ENCODE measurements at regions not wholly inside any gene's neighbourhood (a gene's known extent, or its start where the extent isn't known, plus 50 kb on each side); places are given as distances from the start of the nearest gene placed in this dataset.

DNA sequence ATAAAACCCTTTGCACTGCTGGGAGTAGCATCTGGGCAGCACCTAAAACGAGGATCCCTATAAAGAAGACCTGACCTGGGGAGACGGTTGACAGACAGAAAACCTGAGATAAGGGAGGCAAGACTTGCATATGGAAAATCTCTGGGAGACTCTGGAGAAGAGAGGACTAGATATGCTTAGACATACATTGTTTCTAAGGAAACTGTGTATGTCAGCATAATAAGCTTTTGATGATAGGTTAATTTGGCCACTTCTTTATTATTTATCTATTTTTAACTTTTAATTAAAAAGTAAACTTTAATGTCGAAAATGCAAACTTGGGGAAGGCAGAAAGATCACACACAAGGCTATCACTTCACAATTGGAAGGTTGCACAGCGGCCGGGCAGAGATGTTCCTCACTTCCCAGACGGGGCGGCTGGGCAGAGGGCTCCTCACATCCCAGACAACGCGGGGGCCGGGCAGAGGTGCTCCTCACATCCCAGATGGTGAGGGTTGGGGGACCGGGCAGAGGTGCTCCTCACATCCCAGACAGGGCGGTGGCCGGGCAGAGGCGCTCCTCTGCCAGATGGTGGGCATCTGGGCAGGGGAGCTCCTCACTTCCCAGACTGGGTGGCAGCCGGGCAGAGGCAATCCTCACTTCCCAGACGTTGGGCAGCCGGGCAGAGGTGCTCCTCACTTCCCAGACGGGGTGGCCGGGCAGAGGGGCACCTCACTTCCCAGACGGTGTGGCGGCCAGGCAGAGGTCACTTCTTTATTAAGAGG lies 64.3 kb upstream of the HS3ST3A1 start:
- TF ChIP-seq, protein P1, sequence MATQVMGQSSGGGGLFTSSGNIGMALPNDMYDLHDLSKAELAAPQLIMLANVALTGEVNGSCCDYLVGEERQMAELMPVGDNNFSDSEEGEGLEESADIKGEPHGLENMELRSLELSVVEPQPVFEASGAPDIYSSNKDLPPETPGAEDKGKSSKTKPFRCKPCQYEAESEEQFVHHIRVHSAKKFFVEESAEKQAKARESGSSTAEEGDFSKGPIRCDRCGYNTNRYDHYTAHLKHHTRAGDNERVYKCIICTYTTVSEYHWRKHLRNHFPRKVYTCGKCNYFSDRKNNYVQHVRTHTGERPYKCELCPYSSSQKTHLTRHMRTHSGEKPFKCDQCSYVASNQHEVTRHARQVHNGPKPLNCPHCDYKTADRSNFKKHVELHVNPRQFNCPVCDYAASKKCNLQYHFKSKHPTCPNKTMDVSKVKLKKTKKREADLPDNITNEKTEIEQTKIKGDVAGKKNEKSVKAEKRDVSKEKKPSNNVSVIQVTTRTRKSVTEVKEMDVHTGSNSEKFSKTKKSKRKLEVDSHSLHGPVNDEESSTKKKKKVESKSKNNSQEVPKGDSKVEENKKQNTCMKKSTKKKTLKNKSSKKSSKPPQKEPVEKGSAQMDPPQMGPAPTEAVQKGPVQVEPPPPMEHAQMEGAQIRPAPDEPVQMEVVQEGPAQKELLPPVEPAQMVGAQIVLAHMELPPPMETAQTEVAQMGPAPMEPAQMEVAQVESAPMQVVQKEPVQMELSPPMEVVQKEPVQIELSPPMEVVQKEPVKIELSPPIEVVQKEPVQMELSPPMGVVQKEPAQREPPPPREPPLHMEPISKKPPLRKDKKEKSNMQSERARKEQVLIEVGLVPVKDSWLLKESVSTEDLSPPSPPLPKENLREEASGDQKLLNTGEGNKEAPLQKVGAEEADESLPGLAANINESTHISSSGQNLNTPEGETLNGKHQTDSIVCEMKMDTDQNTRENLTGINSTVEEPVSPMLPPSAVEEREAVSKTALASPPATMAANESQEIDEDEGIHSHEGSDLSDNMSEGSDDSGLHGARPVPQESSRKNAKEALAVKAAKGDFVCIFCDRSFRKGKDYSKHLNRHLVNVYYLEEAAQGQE (IDR thresholded peaks at IDR 0.05; ENCODE audit: low read depth): no peak
- TF ChIP-seq, protein P2, sequence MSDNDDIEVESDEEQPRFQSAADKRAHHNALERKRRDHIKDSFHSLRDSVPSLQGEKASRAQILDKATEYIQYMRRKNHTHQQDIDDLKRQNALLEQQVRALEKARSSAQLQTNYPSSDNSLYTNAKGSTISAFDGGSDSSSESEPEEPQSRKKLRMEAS (IDR thresholded peaks at IDR 0.05): no peak
- TF ChIP-seq TEAD4 (IDR thresholded peaks at IDR 0.05): no peak
- TF ChIP-seq TCF12 (IDR thresholded peaks at IDR 0.05; ENCODE audit: low read depth): no peak
- TF ChIP-seq, protein P3, sequence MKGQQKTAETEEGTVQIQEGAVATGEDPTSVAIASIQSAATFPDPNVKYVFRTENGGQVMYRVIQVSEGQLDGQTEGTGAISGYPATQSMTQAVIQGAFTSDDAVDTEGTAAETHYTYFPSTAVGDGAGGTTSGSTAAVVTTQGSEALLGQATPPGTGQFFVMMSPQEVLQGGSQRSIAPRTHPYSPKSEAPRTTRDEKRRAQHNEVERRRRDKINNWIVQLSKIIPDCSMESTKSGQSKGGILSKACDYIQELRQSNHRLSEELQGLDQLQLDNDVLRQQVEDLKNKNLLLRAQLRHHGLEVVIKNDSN (IDR thresholded peaks at IDR 0.05): no peak
- TF ChIP-seq FOXM1 (IDR thresholded peaks at IDR 0.05; ENCODE audit: borderline replicate concordance, low read depth): no peak

DNA sequence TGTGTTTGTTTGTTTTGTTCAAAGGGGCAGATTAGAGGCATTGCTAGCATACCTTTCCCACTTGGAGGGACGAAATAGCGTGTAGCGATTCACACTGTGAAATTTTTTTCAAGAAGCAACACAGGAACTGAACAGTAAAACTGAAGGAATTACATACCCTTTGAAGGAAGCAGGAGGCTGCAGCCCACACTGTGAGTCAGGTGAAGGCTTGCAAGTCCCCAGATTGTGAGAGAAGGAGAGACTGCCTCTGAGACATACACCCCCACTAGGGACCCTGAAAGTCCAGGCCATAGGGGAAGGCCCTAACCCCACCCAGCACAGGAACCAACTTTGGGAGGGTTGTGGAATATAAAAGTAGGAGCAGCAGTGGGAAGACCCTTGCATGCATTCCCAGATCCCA lies 69.6 kb upstream of the HS3ST3A1 start:
- TF ChIP-seq TCF12 (IDR thresholded peaks at IDR 0.05; ENCODE audit: low read depth) (no peak), YY1 (IDR thresholded peaks at IDR 0.05; ENCODE audit: low read depth) (no peak), CEBPB (IDR thresholded peaks at IDR 0.05) (no peak)
- TF ChIP-seq, protein P1 (IDR thresholded peaks at IDR 0.05; ENCODE audit: low read depth): no peak

DNA sequence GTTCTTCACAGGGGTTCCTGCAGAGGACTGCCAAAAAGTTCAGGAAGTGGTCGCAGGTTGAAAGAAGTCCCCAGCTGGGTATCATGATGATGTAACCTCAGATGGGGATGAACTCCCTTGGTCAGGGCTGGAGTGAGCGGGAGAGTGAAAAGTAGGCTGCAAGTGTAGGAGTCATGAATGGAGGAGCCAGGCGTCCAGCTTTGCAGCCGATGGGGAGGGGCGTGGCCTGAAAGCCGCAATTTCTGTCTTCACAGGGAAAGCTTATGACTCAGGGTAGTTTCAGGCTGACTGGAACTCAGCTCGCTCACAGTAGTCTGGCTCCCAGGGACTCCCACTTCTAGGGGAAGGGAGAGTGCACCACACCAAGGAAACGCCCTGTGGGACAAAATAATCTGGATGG lies 70.0 kb upstream of the HS3ST3A1 start:
- TF ChIP-seq YY1 (IDR thresholded peaks at IDR 0.05; ENCODE audit: low read depth) (no peak), CEBPB (IDR thresholded peaks at IDR 0.05) (no peak), RAD21 (IDR thresholded peaks at IDR 0.05; ENCODE audit: low read depth) (no peak), TEAD4 (IDR thresholded peaks at IDR 0.05) (no peak), NFIC (IDR thresholded peaks at IDR 0.05) (no peak), TAF1 (IDR thresholded peaks at IDR 0.05; ENCODE audit: low read depth) (no peak)
- TF ChIP-seq, protein P2 (IDR thresholded peaks at IDR 0.05): no peak

DNA sequence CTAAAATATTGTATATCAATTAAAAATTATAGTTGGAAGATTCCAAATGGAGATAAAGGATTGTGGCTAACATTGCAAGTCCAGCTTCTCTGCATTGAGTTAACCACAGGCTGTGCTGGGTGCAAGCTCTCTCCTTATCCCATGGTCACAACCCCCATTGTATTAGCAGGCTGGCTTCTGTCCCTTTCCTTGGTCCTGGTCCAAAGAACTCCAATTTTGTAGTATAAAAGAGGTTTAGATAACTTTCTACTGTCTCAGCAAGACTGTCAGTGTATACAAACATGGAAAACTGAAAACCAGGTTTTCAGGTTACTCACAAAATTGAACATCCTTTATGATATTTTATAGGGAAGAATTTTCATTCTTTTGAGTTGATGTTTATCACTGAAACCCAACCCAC lies 76.6 kb upstream of the HS3ST3A1 start:
- TF ChIP-seq CEBPB (IDR thresholded peaks at IDR 0.05) (no peak), RAD21 (IDR thresholded peaks at IDR 0.05; ENCODE audit: low read depth) (no peak), TEAD4 (IDR thresholded peaks at IDR 0.05) (no peak), YY1 (IDR thresholded peaks at IDR 0.05; ENCODE audit: low read depth) (no peak), TAF1 (IDR thresholded peaks at IDR 0.05; ENCODE audit: low read depth) (no peak), TCF12 (IDR thresholded peaks at IDR 0.05; ENCODE audit: low read depth) (no peak), ZBTB7A (IDR thresholded peaks at IDR 0.05; ENCODE audit: low read depth) (no peak), CREB1 (IDR thresholded peaks at IDR 0.05; ENCODE audit: low read depth) (no peak), EP300 (IDR thresholded peaks at IDR 0.05; ENCODE audit: borderline replicate concordance) (no peak)
- TF ChIP-seq, protein P3 (IDR thresholded peaks at IDR 0.05): no peak
- TF ChIP-seq, protein P2 (IDR thresholded peaks at IDR 0.05): no peak
- TF ChIP-seq, protein P1 (IDR thresholded peaks at IDR 0.05; ENCODE audit: low read depth): no peak

DNA sequence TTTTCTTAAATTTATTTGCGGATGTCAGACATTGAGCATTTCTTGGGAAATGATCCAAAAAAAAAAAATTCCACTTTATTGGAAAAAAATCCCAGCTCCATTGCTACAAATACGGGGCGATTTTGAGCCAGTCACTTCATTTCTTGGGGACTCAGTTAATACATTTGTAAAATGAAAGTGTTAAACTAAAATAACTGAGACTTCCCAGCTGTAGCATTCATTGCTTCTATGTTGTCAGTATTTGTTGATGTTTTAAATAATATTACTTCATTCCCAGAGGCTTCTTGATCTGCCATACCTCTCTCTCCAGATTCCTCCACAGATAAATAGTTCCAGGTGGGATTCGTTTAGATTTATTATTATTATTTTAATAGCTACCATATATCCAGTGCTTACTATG lies 77.1 kb upstream of the HS3ST3A1 start:
- TF ChIP-seq TEAD4 (IDR thresholded peaks at IDR 0.05) (no peak), TCF12 (IDR thresholded peaks at IDR 0.05; ENCODE audit: low read depth) (no peak), CREB1 (IDR thresholded peaks at IDR 0.05; ENCODE audit: low read depth) (no peak), CEBPB (IDR thresholded peaks at IDR 0.05) (no peak), ZBTB7A (IDR thresholded peaks at IDR 0.05; ENCODE audit: low read depth) (no peak), EP300 (IDR thresholded peaks at IDR 0.05; ENCODE audit: borderline replicate concordance) (no peak), NFIC (IDR thresholded peaks at IDR 0.05) (no peak), YY1 (IDR thresholded peaks at IDR 0.05; ENCODE audit: low read depth) (no peak), FOXM1 (IDR thresholded peaks at IDR 0.05; ENCODE audit: borderline replicate concordance, low read depth) (no peak), RAD21 (IDR thresholded peaks at IDR 0.05; ENCODE audit: low read depth) (no peak), TAF1 (IDR thresholded peaks at IDR 0.05; ENCODE audit: low read depth) (no peak), EGR1 (IDR thresholded peaks at IDR 0.05) (no peak)
- TF ChIP-seq, protein P3 (IDR thresholded peaks at IDR 0.05): no peak
- TF ChIP-seq, protein P1 (IDR thresholded peaks at IDR 0.05; ENCODE audit: low read depth): no peak
- TF ChIP-seq, protein P2 (IDR thresholded peaks at IDR 0.05): no peak
